AG04449 (cell line): ENCODE measurements at regions not wholly inside any gene's neighbourhood (a gene's known extent, or its start where the extent isn't known, plus 50 kb on each side); places are given as distances from the start of the nearest gene placed in this dataset.

Experiments used
- CTCF ChIA-PET: fragments of 350-600 bp; formaldehyde crosslinking; extraction: SDS; loops from one replicate; lab custom pipeline; 2021; ENCODE audit warnings: antibody characterized with exemption; lab: Yijun Ruan, JAX
- POLR2A ChIA-PET: fragments of 400-600, 350-600 bp; formaldehyde crosslinking; extraction: SDS; loops from one replicate; lab custom pipeline; 2020; ENCODE audit warnings: antibody characterized with exemption, inconsistent platforms; lab: Yijun Ruan, JAX
- DNase-seq: peaks from one replicate; pipeline ENCODE4 v3.0.0-alpha.2; 2010; ENCODE audit warnings: low read depth, low spot score
- H3K4me3 ChIP-seq: 2 replicates; pipeline ENCODE4 v1.5.1; 2011; ENCODE audit warnings: low read depth, mild to moderate bottlenecking, control low read depth, low read length
- CTCF ChIP-seq: IDR thresholded peaks from one replicate; pipeline ENCODE4 v1.5.1; 2011; ENCODE audit warnings: mild to moderate bottlenecking, moderate library complexity, low read length, control low read depth, inconsistent platforms; ENCODE audit not compliant: insufficient read depth; ENCODE audit errors: missing control alignments

DNA sequence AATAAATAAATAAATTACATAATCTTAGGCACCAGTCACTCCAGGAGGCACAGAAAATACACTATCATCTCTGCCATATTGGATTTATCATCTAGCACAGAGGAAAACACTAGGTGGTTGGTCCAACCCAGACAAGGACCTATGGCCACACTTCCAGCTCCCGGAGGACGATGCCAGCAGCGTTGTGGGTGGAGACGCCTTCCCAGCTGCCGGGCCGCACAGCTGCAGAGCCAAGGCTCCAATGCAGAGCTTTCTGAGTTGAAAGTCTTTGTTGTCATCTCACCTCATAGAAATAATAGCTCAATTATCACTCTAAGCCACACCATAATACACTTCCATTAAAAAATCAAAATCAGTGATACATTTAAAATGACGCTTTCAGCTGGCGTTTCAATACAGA, 457.1 kb upstream of the SALL3 start:
- ChIA-PET CTCF (no interaction called here), POLR2A (no interaction called here)

DNA sequence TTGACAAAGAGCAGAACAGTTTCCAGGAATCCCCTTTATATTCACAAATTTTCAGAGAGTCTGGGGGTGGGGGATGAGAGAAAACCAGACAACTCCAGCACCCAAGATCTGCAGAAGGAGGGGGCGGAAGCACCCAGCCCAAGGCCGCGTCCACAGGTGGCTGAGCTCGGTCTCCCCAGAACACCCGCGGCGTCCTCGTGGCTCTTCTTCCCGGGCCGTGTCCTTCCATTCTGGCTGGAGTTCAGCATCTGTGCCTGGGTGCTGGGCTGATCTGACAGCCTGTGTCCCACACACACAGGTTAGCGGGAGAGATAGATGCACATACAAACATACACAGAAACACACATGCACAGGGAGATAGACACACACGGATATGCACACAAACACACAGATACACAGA, 455.8 kb upstream of the SALL3 start:
- POLR2A ChIA-PET: no interaction called here

More for the DNA sequence above, 457.1 kb upstream of the SALL3 start:
- no peak for TF ChIP-seq CTCF
- no peak for DNase-seq
- no peak overlapping the region for H3K4me3 ChIP-seq

GRCh38 chr18:78525366-78526111, 454.1 kb upstream of the SALL3 start:
- ChIA-PET POLR2A (no interaction called here), CTCF (no interaction called here)
- no peak for DNase-seq
- TF ChIP-seq CTCF: no peak
- no peak overlapping the region for H3K4me3 ChIP-seq

More for the DNA sequence above, 455.8 kb upstream of the SALL3 start:
- CTCF ChIA-PET: no interaction called here
- no peak for DNase-seq
- no peak overlapping the region for H3K4me3 ChIP-seq
- no peak for TF ChIP-seq CTCF

- ChIA-PET CTCF (no interaction called here), POLR2A (no interaction called here)
- no peak for TF ChIP-seq CTCF
- no peak overlapping the region for H3K4me3 ChIP-seq
- no peak for DNase-seq
Measured at GRCh38 chr18:78526275-78526674, 453.3 kb upstream of the SALL3 start.

DNA sequence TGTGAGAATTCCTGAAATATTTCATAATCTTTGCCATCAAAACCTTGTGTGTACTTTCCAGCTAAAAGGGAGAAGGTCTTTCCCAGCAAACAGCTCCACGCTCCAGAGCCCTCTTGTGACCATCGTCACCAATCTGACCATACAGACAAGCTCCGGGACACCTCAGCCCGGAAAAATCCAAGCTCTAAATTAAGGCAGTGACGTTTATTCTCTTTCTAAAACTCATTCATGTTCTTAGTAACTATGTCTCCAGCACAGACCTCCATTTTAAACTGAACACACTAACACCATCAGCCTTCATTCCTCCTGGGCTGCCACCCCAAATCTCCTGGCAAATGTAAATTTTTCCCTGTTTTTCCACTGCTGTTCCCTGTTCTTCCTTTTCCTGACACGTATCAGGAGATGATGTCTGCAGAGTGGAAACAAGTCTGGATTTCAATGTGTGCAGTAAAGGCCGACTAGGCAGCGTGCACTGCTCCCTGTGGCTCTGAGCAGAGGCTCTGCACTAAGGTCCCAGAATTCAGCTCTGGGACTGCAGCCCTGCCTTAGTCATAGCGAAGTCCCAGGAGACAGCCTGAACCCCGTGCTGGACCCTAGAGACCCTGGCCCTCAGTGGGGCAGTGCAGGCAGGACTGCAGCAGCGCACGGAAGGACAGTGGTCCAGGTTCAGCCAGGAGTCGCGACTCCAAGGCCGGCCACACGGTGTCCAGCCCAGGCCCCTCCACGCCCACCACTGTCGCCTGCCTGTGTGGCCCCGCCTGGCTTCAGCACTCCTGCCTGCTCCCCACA, 452.5 kb upstream of the SALL3 start:
- no peak for TF ChIP-seq CTCF
- no peak overlapping the region for H3K4me3 ChIP-seq
- DNase-seq: no peak
- ChIA-PET CTCF (no interaction called here), POLR2A (no interaction called here)

DNA sequence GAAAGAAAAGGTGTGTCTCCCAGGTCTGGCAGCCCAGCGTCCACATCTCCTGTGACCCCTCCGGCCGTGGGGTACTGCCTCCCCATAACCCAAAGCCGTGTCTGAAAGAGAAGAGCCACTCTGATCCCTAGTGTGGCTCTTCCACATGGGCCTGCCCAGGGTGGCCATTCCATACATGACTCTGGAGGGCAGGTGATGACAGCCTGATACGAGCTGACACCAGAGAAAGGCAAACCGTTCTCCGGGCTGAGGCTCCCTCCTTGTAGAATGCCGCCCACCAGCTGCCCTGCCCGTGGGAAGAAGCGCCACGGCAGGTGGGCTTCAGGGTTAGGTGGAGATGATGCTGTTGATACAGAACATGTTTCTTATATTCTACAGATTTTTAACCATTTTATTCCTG, 451.6 kb upstream of the SALL3 start:
- H3K4me3 ChIP-seq: no peak overlapping the region
- no peak for DNase-seq

More for the DNA sequence above, 451.6 kb upstream of the SALL3 start:
- no peak for TF ChIP-seq CTCF
- POLR2A ChIA-PET: no interaction called here
- CTCF ChIA-PET: no interaction called here
